ENCODE measurements at regions not wholly inside any gene's neighbourhood (a gene's known extent, or its start where the extent isn't known, plus 50 kb on each side); places are given as distances from the start of the nearest gene placed in this dataset.

DNA sequence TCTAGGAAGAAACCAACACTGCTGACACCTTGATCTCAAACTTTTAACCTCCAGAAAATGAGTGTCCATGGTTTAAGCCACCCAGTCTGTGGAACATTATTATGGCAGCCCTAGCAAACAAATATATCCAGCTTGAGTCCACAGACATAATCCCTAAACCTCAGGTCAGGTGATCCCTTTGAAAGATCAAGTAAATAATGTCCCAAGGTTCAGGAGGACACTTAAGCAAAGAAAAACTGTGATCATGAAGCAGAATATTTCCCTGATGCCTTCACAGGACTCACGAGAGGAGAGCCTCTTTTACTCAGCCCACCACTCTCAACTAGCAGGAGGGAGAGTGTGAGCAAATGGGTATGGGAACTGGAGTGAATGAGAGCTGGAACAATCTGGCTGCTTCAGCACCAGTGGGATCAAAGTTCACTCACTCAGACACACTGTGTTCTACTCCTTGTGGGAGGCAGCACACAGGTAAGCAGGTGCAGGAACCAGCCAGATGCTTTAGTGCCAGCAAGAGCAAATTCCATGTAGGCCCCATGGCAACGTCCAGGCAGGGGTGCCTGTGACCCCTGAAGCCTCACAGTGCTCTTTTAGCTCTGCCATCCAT is 608.4 kb downstream of the RAB28 start:
- TF ChIP-seq POLR2AphosphoS5 (IDR thresholded peaks at IDR 0.05; ENCODE audit: borderline replicate concordance, low read depth, low read length) = no peak
- TF ChIP-seq EZH2 (IDR thresholded peaks at IDR 0.05) = no peak
